HG02981 (cell line): ENCODE measurements at regions not wholly inside any gene's neighbourhood (a gene's known extent, or its start where the extent isn't known, plus 50 kb on each side); places are given as distances from the start of the nearest gene placed in this dataset.
A peak's percentile ranks its signal among the peaks of the same experiment; 100 is the strongest.

Experiments used
- ATAC-seq: cut with Tn5 transposase; IDR thresholded peaks from one replicate; pipeline ENCODE4 v1.9.1; 2021; ENCODE audit warnings: mild to moderate bottlenecking, moderate library complexity; ENCODE audit not compliant: unreplicated experiment

DNA sequence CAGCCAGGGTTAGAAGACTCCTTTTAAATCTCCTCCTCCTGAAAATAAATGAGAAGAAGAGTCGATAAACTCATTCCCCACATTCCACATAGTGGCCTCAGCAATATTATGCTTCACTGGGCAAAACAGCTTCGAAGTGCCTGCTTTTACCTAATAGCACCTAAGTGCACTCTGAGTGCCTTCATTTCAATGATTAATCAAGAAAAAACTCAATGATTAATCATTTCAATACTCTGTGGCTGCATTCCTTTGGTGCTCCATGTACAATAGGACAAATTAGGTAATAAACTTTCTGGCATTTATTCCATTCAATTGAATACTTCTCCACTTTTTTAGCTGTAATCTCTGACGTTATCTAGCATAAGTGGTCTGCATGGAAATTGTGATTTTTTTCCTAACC is 174.6 kb downstream of the CCDC71L start:
- no peak for ATAC-seq

DNA sequence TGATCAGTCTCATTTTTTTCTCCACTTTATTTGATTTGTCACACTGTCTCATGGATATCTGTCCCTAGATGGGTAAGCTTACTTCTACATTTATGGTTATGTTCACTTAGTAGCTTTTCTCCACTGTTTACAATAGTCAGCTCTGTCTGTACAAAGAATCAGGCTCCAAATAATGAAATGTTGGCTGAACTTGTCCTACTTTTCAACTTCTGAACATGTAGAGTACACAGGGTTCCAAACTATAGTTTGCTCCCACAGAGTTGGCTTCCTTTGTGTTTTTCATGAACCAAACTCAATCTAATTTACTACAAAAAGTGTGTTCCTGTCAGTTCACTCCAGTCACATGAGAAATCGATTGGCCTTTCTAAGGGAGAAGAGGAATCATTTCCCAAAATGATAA is 175.0 kb downstream of the CCDC71L start:
- no peak for ATAC-seq

DNA sequence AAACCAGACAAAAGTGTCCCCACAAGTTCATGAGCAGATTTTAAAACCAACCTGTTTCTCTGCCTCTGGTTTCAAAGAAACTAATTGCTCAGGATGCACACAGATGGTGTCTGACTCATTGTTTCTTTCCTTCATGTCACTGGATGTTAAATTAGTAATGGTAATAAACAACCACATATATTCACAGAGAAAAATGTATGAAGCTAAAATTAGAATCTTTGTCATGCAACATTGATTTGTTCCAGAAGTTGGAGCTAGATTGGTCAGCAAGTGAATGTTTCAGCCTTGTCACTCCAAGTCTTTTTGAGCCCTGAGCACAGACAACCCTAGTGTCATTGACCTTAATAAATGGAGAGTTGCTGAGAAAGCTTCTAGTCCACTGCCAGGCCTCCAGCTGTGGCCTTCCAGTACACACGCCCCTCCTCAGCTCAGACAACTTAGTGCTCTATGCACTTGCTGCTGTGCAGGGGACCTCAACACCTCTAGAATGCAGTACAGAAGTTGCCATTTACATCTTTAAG is 175.9 kb downstream of the CCDC71L start:
- ATAC-seq: no peak

DNA sequence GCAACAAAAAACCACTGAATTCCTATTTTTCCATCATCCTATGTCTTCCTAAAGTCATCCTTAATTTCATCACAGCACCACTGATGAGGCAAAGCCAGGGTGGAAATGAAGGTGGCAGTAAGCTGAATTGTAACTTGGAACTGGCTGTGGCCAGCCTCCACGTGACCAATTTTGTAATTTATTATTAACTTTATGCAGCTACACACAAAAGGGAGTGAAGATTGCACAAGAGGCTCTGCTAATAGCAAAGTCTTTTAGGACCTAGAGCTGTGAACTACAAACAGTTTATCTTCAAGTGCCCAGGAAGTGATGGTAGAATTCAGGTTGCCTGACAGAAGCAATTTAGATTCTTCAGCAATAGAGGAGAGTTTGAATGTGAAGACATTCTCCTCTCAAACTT is 176.4 kb downstream of the CCDC71L start:
- no peak for ATAC-seq

DNA sequence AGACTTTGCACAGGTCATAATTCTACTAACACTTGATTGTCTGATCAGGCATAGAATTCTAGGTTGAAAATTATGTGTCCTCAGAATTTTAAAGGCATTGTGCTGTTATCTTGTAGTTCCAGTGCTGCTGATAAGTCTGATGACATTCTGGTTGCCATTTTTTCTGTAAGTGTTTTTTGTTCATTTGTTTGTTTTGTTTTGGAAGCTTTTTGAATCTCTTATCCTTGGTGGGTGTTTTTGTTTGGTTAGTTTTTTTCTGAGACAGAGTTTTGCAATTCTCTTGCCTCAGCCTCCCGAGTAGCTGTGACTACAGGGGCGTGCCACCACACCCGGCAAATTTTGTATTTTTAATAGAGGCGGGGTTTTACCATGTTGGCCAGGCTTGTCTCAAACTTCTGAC is 178.9 kb downstream of the CCDC71L start:
- ATAC-seq: no peak

DNA sequence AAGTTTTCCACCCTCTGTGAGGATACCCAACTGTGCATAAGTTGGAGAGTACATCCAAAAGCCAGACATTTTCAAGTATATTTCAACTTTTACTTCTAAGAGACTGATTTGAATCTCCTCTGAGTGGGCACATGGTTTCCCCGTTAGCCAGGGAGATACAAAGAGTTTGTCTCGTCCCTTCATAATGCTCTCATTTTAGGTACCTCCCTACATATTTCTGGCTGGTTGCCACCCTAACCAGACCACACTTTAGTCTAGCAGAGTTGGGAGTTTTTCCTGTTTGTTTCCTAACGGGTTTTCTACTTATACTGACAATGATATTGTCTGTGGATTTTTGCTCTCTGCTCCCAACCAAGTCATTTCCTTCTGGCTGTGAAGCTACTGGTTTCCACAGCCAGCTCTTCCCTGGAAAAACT is 180.3 kb downstream of the CCDC71L start:
- no peak for ATAC-seq

DNA sequence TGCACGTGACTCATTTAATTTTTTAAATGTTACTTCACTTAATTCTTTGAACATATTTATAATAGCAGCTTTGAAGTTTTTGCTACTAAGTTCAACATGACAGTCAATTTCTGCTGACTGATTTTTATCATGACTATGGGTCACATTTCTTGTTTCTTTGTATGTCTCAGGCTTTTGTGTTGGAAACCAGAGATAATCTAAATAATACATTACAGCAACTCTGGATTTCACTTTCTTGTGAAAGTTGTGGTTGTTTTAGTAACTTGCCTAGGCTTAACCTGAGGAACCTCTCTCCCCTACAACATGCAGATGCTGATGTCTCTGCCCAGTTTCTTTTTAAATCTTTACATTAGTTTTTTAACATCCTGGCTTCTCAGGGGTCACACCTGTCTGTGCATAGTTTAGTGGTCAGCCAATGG is 180.8 kb downstream of the CCDC71L start:
- ATAC-seq: peak; percentile 74

DNA sequence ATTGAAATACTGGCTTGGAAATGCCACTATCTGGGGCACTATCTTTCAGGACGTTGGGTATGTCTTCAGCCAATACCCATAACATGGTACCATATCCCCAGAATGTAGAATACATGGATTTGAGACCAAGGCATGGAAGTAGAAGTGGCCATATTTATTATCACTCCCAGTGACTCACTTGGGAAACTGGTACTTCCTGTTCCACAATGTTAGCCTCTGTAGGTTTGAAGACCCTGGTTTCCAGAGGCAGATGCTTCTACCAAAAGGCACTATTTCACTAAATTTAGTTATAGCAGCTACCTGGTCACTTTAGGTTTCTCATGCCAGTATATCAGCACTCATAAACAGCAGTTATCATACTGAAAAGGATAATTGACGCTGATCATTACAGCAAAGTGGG is 184.2 kb downstream of the CCDC71L start:
- ATAC-seq: no peak

DNA sequence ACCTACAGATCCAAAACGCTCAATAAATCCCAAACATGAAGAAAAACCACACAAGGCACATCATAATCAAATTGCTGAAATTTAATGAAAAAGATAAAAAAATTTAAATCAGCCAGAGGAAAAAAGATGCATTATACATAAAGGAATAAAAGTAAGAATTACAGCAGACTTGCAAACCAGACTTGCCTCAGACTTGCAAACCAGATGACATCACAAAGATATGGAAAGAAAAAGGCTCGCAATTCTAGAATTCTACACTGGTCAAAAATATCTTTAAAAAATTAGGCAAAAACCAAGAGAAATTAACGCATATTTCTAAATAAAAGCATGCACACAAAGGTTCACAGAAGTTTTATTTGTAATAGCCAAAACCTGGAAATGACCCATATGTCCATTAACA is 188.0 kb upstream of the NAMPT start:
- no peak for ATAC-seq

DNA sequence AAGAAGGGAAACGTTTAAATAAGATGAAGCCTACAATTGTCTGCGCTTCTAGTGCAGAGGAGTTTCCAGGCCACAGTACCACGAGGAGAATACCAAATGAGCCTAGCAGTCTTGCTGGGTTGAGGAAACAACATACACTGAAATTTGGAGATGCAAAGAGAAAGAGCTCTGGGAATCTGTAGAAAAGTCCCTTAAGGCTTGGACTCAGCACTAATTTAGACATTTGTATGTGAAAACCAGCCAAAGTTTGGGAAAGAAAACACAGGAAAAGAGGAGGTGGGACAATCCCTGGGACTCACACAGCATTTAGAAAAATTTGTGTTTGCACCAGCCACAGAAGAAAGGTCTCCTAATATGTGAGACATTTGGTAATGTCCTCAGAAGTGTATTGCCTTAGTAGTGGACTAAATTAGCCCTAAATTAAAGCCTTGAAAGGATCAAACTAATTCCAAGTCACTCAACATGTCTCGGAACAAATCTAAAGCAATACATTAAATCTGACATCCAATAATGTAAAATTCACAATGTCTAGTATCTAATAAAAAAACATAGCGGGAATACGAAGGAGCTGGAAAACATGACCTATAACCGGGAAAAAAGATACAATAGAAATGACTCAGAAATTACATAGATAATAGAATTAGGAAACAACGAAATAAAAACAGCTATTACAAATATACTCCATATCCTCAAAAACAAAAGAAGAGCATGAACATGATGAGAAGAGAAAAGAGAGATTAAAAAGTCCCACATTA is 187.1 kb upstream of the NAMPT start:
- no peak for ATAC-seq

DNA sequence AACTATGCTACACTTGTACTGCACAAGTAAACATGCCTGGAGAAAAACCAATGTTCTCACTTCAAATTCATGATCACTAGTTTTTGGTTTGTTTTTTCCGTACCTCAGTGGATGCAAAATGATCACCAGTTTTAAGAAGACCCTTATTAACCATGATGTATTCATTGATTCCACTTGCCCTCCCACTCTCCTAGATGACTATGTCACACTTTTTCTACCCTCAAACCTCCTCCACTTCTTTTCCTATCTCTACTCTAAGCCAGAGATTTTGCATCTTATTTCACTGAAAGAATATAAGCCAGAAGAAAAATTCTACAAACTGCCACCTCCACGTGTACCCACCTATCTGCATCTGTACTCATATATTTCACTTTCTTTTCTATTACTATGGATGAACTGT is 186.2 kb upstream of the NAMPT start:
- ATAC-seq: no peak

DNA sequence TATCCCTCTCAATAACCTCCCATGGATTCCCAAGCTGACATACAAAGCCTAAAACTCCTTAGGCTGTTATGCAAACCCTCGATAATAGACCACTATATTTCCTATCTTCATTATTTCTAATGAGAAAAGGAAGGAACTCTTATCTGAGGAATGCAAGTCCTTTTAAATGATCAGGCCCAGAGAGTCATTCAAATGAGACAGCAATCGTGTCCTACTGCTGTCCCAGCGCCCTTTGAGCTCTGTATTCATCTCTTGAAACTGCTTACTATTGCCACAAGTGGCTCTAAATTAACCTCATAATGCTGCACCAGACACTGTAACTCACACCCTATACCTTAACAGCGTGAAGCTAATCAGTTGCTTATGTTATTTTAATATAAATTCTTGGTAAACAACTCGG is 182.1 kb upstream of the NAMPT start:
- no peak for ATAC-seq

DNA sequence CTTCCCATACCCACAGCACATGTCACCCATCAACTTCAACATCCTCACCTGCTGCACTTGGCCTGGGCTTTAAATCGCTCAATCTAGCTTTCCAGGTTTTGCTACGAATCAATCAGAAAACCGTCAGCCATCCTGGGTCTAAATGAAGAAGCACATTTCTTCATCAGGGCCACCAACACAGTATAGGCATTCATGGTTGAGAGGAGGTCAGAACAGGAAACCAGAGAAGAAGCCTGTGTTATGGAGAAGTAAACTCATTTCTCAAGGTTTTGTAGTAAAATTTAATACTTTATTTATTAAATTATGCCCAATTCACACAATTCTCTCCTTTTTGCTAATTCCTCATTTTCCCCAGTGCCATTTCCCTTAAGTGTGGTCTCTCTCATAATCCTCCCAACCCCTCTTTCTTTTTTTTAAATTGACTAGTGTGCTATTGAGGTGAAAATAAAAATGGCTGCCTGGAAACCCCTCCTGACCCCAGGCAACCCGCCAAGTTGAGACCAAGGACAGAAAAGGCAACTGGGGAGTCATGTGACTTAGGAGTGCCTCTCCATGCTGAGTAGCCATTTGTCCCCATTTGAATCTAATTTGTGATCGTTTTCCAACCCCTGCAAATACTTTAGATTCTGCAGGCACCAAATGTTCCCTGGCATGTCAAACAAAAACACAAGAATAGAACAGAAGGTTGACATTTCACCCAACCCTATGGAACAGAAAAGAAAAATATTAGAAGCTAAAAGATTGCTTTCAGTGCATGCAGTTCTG is 181.1 kb upstream of the NAMPT start:
- no peak for ATAC-seq

DNA sequence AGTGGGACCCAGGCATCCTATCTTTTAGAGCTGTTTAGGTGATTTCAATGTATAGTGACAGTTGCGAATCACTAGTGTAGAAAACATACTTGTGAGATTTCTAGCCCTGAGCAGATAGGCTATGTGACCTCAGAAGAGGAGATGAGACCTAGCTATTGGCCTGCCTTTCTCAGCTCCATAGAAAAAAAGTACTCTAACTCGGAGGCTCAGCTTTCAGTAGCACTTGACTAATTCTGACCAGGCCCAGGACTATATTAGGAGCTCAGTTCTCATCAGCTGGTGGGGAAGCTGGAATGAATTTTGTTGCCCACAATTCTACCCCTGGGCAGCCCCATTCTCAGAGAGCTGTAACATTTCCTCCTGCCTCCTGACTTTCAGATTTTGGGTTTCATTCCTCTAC is 179.9 kb upstream of the NAMPT start:
- no peak for ATAC-seq

DNA sequence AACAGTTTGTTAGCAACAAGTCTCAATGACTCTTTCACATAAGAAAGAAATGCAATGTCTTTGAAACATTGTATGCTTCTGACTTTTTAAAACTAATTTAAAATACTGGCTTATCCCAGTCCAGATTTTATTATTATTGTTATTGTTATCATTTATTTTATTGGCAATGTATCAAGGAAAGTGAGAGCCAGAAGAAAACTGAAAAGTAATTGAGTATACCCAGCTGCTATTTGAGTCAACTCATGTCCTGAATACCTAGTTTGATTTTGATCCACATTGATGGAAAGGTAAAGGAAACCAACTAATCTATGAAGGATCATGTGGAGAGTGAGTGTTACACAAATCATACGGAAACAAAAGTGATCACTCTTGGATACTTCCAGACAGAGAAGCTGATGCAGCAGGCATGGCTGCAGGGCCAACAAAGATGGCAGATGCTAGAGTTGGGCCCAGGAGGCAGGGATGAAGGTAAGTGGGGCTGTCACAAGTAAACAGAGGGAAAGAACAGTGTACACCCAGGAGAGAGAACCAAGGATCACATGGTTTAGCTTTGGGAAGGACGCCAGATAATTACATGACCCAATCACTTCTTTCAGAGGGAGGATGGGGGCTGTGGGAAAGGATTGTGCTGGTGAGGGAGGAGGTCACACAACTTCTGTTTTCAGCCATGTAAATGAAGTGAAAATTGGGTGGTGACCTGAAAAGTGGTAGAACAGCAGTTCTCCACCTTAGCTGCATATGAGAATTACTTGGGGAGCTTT is 179.2 kb upstream of the NAMPT start:
- ATAC-seq: no peak

DNA sequence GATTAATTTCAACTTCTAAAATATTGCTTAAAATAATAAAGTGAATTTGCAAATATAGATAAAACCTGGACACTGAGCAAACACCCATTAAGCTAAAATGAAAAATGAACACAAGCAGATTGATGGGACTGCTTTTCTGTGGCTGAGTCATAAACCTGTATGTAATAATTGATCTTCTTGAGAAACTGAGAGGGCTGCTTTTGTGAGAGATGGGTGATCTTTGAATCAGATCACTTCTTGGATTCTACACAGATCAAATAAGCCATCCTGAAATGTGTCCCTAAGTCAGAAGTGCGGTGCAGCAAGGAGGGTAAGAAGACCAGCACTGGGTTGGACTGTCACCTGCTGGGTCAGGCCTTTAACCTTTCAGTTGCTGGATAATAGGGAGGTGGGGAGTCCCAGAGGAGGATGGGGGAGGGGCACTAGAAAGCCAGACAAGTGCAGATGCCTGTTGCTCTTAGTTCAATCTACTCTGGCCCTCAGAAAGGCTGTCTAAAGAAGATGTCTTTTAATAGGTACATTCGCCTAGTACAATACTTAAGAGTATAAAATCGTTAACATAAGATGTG is 178.2 kb upstream of the NAMPT start:
- ATAC-seq: no peak

DNA sequence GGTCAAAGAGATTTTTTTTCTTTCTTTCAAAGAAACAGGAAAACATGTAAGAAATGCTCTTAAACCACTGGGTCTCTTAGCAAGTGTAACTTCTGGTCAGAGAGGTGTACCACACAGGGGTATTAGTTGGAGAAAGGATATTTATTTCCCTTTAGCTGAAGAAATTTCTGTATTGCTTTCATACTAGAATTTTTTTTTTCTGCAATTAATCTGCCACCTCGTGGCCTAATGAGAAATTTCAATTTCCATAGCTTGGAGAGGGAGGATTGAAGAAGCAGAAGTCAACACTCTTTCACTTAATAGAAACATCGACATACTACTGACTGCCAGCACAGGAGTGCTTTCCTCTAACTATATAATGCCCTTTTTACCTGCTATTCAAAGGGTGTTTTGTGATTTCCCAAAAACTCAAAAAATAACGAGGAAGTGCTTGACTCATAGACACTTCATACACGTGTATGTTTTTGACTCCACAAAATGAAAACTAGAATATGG is 177.6 kb upstream of the NAMPT start:
- no peak for ATAC-seq

DNA sequence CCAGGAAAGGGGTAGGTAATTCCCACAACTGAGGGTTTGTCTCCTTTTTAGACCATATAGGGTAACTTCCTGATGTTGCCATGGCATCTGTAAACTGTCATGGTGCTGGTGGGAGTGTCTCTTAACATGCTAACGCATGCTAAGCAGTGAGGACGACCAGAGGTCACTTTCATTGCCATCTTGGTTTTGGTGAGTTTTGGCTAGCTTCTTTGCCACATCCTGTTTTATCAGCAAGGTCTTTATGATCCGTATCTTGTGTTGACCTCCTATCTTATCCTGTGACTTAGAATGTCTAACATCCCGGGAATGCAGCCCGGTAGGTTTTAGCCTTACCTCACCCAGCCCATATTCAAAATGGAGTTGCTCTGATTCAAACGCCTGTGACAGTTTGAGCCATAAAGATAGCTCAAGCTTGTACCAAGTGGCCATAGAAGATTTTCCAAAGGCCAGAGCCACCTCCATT is 176.0 kb upstream of the NAMPT start:
- ATAC-seq: no peak

DNA sequence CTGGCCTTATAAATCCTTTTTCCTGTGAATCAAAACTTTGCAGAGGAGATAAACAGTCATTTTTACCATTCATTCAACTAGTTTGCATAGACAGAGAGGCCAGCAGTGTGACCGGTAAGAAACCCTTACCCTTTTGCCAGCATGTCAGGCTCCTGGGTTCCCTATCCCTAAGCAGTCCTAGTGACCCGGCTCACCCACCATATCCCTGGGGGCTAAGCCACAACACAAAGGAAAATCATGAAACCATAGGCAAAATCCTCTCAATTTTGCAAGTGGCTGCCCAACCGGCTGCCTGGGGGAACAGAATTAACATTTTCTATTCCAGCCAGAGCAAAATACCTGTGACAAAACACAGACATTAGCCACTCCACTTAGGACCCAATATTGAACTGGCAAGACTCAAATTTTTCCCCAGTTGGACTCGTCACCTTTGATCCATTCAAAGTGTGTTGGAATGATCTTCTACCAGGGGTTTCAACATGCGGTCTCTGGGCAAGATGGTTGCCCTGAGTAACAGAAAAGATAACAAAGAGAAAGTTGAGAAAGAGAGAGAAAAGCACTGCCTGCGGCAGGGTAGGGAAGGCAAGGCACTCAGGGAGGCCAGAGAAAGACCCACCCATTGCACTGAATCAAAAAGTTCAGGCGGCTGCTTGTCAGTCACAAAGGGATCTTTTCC is 174.8 kb upstream of the NAMPT start:
- ATAC-seq: no peak

DNA sequence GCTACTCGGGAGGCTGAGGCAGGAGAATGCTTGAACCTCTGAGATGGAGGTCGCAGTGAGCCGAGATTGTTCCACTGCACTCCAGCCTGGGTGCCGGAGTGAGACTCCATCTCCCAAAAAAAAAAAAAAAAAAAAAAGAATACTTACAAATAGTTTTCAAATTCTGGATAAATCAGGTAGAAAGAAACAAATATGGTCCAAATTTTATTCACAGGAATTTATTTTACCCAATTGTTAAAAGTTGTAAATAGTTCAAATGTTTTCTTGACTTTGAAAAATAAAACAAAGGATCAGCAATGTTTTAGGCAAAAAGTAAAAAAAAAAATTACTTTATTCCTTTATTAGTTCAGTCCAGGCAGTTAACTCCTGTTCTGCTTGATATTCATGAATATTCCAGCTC is 172.9 kb upstream of the NAMPT start:
- no peak for ATAC-seq
